Immature natural killer cell (primary cell): ENCODE measurements at regions not wholly inside any gene's neighbourhood (a gene's known extent, or its start where the extent isn't known, plus 50 kb on each side); places are given as distances from the start of the nearest gene placed in this dataset.
"Not testable (repeated sequence)": the region's sequence is repeated elsewhere in the genome, so short reads cannot be mapped to it uniquely, and the experiment has no call there.

Experiments used
- DNase-seq, 3 donors: peaks; one replicate each; pipeline ENCODE4 v3.0.0; 2022; ENCODE audit warnings: mixed read lengths in 1 of 3
- H3K27ac Mint-ChIP-seq, 6 donors: one replicate each; pipeline ENCODE4 v1.8.0; 2020; ENCODE audit warnings: mixed read lengths in 6 of 6, mild to moderate bottlenecking in 5 of 6, inconsistent platforms in 4 of 6, moderate library complexity in 3 of 6
- H3K27me3 Mint-ChIP-seq, 3 donors: one replicate each; pipeline ENCODE4 v1.8.0; 2020 to 2021; ENCODE audit warnings: low read depth in 3 of 3, mild to moderate bottlenecking in 3 of 3, mixed read lengths in 3 of 3, moderate library complexity in 3 of 3, inconsistent platforms in 1 of 3
- H3K36me3 Mint-ChIP-seq, 3 donors: one replicate each; pipeline ENCODE4 v1.8.0; 2020; ENCODE audit warnings: mixed read lengths in 3 of 3, inconsistent platforms in 2 of 3, mild to moderate bottlenecking in 2 of 3
- H3K4me1 Mint-ChIP-seq, 2 donors: one replicate each; pipeline ENCODE4 v1.8.0; 2020; ENCODE audit warnings: inconsistent platforms in 2 of 2, mild to moderate bottlenecking in 2 of 2, mixed read lengths in 2 of 2, moderate library complexity in 1 of 2
- H3K4me3 Mint-ChIP-seq, 5 donors: one replicate each; pipeline ENCODE4 v1.8.0; 2020; ENCODE audit warnings: mild to moderate bottlenecking in 5 of 5, mixed read lengths in 5 of 5, inconsistent platforms in 3 of 5, moderate library complexity in 3 of 5
- H3K9me3 Mint-ChIP-seq, 6 donors: one replicate each; pipeline ENCODE4 v1.8.0; 2020; ENCODE audit warnings: mild to moderate bottlenecking in 6 of 6, mixed read lengths in 6 of 6, inconsistent platforms in 4 of 6, moderate library complexity in 3 of 6

DNA sequence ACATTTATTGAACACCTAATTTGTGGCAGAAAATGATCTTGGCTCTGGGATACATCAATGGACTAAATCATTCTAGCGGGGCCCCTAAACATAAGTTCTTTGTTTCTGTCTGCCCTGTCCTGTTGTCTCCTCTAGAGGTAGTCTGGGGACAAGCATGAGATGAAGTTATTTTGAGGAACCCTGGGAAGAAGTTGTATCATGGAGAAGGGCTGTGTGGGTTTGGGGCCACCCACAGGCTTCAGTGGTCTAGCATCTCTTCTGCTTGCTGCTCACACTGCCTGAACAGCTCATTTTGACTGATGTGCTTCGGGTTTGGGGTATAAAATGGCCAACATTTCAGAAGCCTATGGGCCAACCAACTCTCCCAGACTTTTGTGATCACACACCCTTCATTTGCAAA lies 50.3 kb upstream of the OSBPL11 start:
- no peak for DNase-seq
- no peak overlapping the region for H3K27ac Mint-ChIP-seq
- H3K27me3 Mint-ChIP-seq = peaks cover 0 to 2% (median 2%) of the 10 kb centered on the region in 3 donors
- no peaks in the 10 kb centered on the region for H3K36me3 Mint-ChIP-seq
- H3K9me3 Mint-ChIP-seq = no peaks in the 10 kb centered on the region
- H3K4me1 Mint-ChIP-seq = no peaks in the 10 kb centered on the region
- no peak overlapping the region for H3K4me3 Mint-ChIP-seq

DNA sequence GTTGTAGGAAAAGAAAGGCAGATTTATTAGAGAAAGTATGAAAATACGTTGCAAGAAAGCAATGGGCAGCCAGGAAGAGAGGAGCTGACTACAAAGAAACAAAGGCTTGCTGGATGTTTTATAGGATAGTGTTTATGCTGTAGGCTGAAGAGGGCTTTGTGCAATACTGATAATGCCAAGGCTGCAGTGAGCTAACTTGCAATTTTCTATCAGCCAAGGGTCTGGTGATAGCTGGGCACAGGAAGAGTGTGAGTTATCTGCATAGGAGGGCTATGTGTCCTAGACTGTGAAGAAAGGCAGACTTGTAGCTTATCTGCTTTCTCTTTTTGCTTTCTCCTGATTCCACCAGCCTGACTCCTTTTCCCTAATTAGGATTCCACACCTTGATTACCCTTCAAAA lies 51.3 kb upstream of the OSBPL11 start:
- DNase-seq = no peak
- no peak overlapping the region for H3K27ac Mint-ChIP-seq
- no peak overlapping the region for H3K4me3 Mint-ChIP-seq

DNA sequence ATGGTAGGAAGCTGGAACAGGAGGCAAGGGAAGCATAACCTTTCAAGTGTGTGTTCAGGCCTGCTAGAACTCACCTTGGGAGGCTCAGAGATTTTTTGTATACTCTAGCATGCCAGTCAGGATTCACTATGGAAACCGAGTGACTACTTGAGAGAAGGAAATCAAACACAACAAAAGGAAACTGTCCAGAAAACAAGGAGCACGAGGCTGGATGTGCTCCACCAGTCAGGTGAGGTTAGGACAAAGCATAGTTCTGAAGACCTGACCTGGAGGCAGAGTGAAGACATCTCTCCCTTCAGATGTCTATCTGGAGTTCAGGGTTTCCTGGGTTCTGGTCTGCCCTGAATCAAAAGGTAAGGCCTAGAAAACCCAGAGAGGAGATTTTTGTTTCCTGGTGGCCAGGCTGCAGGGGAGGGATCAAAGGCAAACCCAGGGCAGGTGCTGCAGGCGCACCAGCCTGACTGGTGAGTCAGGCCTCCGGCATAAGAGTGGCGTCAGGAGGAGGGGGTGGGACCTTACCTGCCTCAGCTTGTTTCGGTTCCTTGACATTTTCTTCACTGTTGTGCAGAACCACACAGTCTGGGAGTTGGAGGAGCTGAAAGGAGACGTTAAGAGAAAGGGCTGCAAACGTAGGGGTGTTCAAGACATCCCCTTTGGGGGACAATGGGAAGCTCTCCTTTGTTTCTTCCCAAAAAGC lies 52.2 kb upstream of the OSBPL11 start:
- Mint-ChIP-seq H3K9me3 (peaks cover 0 to 2% (median 0%) of the 10 kb centered on the region in 6 donors), H3K27ac (peak overlapping the region in 1 of 6 donors; percentile 4), H3K36me3 (no peaks in the 10 kb centered on the region), H3K4me1 (no peaks in the 10 kb centered on the region), H3K4me3 (no peak overlapping the region), H3K27me3 (peaks cover 0 to 2% (median 2%) of the 10 kb centered on the region in 3 donors)
- no peak for DNase-seq

More for the DNA sequence above, 51.3 kb upstream of the OSBPL11 start:
- Mint-ChIP-seq H3K9me3 (peaks cover 0 to 2% (median 0%) of the 10 kb centered on the region in 6 donors), H3K4me1 (no peaks in the 10 kb centered on the region), H3K36me3 (no peaks in the 10 kb centered on the region), H3K27me3 (peaks cover 0 to 2% (median 2%) of the 10 kb centered on the region in 3 donors)

DNA sequence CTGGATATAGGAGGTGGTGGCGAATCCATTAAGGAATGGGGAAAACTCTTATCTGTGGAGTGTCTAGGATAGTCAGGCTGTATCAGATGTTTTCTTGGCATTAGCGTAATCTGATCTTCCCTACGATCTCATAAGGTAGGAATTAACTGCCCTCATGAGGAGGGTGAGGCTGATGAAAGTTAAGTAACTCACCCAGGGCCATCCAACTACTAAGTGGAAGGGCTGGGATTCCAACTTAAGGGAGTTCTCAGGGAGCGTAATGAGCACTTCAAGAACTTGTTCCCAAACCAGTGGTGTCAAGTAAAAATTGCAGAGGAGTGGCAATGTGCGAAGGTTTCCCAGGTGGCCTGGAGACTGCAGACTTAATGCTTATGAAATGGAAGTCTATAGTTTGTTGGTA lies 55.9 kb upstream of the OSBPL11 start:
- DNase-seq = no peak
- peaks cover 0 to 2% (median 0%) of the 10 kb centered on the region in 6 donors for H3K9me3 Mint-ChIP-seq
- no peak overlapping the region for H3K4me3 Mint-ChIP-seq
- H3K36me3 Mint-ChIP-seq = no peaks in the 10 kb centered on the region
- H3K4me1 Mint-ChIP-seq = no peaks in the 10 kb centered on the region
- no peak overlapping the region for H3K27ac Mint-ChIP-seq
- peaks cover 0 to 2% (median 2%) of the 10 kb centered on the region in 3 donors for H3K27me3 Mint-ChIP-seq

DNA sequence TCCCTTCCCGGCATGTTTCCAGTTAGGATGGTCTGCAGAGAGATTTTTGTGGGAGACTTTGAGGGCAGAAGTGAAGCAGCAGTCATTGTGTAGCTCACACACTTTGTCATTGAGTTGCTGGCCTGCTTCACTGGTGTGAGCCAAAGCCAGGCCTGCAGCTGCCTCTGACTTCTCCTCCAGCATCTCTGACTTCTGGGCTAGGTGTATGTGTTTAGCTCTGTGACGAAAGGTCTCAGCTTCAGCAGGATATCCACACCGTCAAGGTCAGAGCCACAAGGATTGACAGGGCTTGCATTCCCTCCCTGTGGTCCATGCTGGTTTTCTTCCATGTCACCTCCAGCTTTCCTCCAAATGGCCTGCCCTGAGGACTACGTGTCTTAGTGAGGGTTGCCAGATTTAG lies 57.1 kb upstream of the OSBPL11 start:
- no peaks in the 10 kb centered on the region for H3K27me3 Mint-ChIP-seq
- no peak overlapping the region for H3K4me3 Mint-ChIP-seq
- H3K9me3 Mint-ChIP-seq = peaks cover 0 to 2% (median 0%) of the 10 kb centered on the region in 6 donors
- DNase-seq = no peak
- H3K27ac Mint-ChIP-seq = no peak overlapping the region
- H3K36me3 Mint-ChIP-seq = no peaks in the 10 kb centered on the region
- no peaks in the 10 kb centered on the region for H3K4me1 Mint-ChIP-seq

DNA sequence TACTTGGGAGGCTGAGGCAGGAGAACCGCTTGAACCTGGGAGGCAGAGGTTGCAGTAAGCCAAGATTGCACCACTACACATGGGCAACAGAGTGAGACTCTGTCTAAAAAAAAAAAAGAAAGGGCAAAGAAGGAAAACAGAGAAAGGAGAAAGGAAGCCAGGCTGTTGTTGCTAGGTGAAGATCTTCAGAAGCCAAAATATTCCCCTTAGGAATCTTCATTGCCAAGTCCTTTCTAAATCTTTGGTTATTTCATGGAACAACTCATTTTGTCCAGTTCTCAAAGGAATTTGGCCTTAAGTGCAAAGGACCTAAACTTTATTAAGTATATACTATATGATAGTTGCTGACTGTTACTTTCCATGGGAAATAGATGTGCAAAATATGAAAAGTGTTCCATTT lies 59.2 kb upstream of the OSBPL11 start:
- peaks cover 0 to 2% (median 0%) of the 10 kb centered on the region in 6 donors for H3K9me3 Mint-ChIP-seq
- H3K36me3 Mint-ChIP-seq = no peaks in the 10 kb centered on the region
- H3K4me3 Mint-ChIP-seq = no peak overlapping the region
- DNase-seq = no peak
- no peaks in the 10 kb centered on the region for H3K27me3 Mint-ChIP-seq
- no peaks in the 10 kb centered on the region for H3K4me1 Mint-ChIP-seq
- H3K27ac Mint-ChIP-seq = no peak overlapping the region

DNA sequence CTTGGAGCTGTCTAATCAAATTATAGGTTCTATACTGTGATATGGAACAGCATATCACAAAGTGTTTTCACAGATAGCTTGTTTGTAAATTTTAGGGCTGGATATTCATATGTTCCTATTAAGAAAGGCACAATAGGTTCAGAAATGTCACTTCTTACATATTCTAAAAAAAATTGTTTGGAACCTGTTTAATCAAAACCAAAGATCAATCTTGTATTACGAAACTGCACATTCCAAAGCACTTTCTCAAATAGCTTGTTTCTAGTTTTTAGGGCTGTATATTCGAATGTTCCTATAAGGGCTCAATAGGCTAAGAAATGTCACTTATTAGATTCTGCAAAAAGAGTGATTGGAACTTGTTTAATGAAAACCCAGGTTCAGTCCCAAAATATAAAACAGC lies 67.4 kb upstream of the OSBPL11 start:
- no peak overlapping the region for H3K27ac Mint-ChIP-seq
- H3K4me3 Mint-ChIP-seq = no peak overlapping the region
- no peaks in the 10 kb centered on the region for H3K4me1 Mint-ChIP-seq
- no peak for DNase-seq
- no peaks in the 10 kb centered on the region for H3K9me3 Mint-ChIP-seq
- no peaks in the 10 kb centered on the region for H3K36me3 Mint-ChIP-seq
- peaks cover 0 to 9% (median 3%) of the 10 kb centered on the region in 3 donors for H3K27me3 Mint-ChIP-seq

DNA sequence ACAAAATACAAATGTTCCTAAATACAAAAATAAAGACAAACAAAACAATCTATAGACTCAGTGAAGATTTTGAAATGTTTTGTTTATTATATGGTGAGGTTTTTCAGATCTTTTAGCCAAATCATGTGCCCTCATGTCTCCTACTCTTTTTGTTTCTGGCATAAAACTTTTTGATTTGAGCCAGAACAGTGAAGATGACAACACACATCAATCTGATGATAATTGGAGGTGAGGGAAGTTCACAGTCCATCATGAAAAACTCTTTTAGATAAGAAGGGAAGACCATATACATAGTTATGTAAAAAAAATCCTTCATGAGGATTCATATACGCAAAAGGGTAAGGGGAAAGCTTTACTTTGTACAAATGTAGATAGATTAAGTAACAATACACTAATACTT lies 75.1 kb upstream of the OSBPL11 start:
- H3K36me3 Mint-ChIP-seq = no peaks in the 10 kb centered on the region
- DNase-seq = no peak
- peaks cover 27 to 43% of the 10 kb centered on the region in 2 donors for H3K4me1 Mint-ChIP-seq
- H3K27ac Mint-ChIP-seq = peak overlapping the region in 5 of 6 donors; percentile 13 to 79 (median 50)
- peaks cover 5 to 15% (median 11%) of the 10 kb centered on the region in 3 donors for H3K27me3 Mint-ChIP-seq
- H3K9me3 Mint-ChIP-seq = no peaks in the 10 kb centered on the region
- H3K4me3 Mint-ChIP-seq = peak overlapping the region in 3 of 5 donors; percentile 41 to 57 (median 56)

DNA sequence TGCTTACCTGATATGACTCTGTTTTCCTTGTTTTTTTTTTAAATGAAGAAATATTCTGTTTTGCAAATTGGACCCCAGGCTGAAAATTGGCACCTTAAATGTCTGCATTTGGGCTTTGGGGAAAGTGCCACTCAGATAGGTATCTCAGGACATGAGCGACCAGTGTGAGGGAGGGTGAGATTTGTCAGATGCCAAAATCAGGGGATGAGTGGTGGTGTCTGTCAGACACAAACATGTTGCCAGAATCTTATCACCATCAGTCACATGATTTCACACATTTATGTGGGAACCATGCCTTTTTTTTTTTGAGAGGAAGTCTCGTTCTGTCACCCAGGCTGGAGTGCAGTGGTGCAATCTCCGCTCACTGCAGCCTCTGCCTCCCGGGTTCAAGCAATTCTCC lies 75.6 kb upstream of the OSBPL11 start:
- peak overlapping the region; percentile 57 to 85 (median 67) for H3K4me3 Mint-ChIP-seq
- H3K9me3 Mint-ChIP-seq = no peaks in the 10 kb centered on the region
- no peaks in the 10 kb centered on the region for H3K36me3 Mint-ChIP-seq
- peak overlapping the region; percentile 64 to 84 (median 72) for H3K27ac Mint-ChIP-seq
- peak; percentile 73 to 75 (median 74) for DNase-seq
- peaks cover 27 to 43% of the 10 kb centered on the region in 2 donors for H3K4me1 Mint-ChIP-seq
- peaks cover 5 to 12% (median 11%) of the 10 kb centered on the region in 3 donors for H3K27me3 Mint-ChIP-seq

DNA sequence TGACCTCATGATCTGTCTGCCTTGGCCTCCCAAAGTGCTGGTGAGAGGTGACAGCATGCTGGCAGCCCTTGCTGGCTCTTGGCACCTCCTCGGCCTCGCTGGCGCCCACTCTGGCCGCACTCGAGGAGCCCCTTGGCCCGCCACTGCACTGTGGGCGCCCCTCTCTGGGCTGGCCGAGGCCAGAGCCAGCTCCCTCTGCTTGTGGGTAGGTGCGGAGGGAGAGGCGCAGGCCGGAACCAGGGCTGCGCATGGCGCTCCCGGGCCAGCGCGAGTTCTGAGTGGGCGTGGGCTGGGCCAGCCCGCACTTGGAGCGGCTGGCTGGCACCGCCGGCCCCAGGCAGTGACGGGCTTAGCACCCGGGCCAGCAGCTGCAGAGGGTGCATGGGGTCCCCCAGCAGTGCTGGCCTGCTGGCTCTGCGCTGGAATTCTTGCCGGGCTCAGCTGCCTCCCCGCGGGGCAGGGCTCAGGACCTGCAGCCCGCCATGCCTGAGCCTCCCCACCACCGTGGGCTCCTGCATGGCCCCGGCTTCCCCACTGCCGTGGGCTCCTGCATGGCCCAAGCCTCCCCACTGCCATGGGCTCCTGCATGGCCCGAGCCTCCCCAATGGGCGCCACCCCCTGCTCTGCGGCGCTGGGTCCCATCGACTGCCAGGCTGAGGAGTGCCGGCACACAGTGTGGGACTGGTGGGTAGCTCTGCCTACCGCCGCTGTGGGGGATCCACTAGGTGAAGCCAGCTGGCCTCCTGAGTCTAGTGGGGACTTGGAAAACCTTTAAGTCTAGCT lies 76.4 kb upstream of the OSBPL11 start:
- Mint-ChIP-seq H3K9me3 (no peaks in the 10 kb centered on the region), H3K27ac (peak overlapping the region in 1 of 6 donors; percentile 79), H3K4me3 (no peak overlapping the region), H3K4me1 (peaks cover 27 to 43% of the 10 kb centered on the region in 2 donors), H3K36me3 (no peaks in the 10 kb centered on the region), H3K27me3 (peaks cover 5 to 11% (median 8%) of the 10 kb centered on the region in 3 donors)
- DNase-seq = peak in 1 of 3 donors; percentile 9

DNA sequence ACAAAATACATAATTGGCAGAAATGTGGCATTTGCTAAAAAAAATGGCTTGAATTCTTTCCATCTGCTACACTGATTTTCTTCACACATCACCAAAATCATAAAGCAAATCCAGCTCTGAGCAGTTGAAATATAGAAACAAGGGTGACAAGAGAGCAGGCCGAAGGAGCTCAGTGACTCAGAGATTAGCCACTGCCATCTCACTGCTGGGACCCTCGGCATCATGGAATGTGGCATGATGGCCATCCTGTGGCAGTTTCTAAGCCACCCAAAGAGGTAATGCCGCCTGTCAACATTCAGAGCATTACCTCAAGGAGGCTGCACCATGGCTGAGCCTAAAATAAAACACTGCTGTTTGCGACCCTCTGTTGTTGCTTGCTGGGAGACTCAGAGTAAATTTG lies 80.5 kb upstream of the OSBPL11 start:
- Mint-ChIP-seq H3K27ac (no peak overlapping the region), H3K9me3 (no peaks in the 10 kb centered on the region), H3K36me3 (no peaks in the 10 kb centered on the region), H3K27me3 (peaks cover 5 to 11% (median 8%) of the 10 kb centered on the region in 3 donors), H3K4me1 (peaks cover 16 to 23% of the 10 kb centered on the region in 2 donors), H3K4me3 (no peak overlapping the region)
- DNase-seq = no peak

DNA sequence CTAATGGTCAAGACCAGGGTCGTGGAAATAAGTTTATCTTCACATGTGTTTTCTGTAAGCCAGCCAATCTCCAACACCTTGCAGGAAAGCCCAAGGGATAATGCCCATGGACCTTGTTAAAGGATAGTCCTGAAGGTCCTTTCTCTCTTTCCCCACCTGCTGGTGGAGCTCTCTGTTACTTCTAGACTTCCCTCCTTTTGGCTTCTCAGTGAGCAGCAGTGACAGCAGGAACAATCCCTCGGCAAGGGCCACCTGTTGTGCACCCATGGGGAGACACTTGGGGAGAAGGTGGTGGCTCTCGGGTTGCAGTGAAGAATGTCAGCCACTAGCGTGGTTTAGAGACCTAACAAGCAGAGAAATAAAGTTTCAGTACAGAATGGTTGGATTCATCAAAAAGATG lies 84.0 kb upstream of the OSBPL11 start:
- peaks cover 0 to 3% (median 2%) of the 10 kb centered on the region in 3 donors for H3K27me3 Mint-ChIP-seq
- H3K36me3 Mint-ChIP-seq = no peaks in the 10 kb centered on the region
- no peak overlapping the region for H3K4me3 Mint-ChIP-seq
- H3K27ac Mint-ChIP-seq = peak overlapping the region in 1 of 6 donors; percentile 21
- H3K4me1 Mint-ChIP-seq = no peaks in the 10 kb centered on the region
- no peak for DNase-seq
- H3K9me3 Mint-ChIP-seq = no peaks in the 10 kb centered on the region

DNA sequence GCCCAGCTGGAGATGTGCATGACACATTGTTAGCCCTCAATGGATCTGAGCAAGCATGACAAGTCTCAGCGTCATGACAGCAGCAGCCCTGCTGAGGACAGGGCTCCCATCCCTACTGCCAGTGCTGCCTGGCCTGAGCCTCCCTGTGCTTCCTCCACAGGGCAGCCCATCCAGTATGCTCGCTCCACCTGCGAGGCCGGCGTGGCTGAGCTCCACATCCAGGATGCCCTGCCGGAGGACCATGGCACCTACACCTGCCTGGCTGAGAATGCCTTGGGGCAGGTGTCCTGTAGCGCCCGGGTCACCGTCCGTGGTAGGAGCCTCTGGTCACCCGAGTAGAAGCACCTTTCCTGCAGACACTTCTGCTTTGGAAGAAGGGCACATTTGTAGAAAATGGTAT lies 85.8 kb upstream of the OSBPL11 start:
- no peak overlapping the region for H3K4me3 Mint-ChIP-seq
- no peaks in the 10 kb centered on the region for H3K9me3 Mint-ChIP-seq
- no peaks in the 10 kb centered on the region for H3K4me1 Mint-ChIP-seq
- no peak overlapping the region for H3K27ac Mint-ChIP-seq
- H3K27me3 Mint-ChIP-seq = peaks cover 2 to 6% (median 4%) of the 10 kb centered on the region in 3 donors
- no peak for DNase-seq
- H3K36me3 Mint-ChIP-seq = no peaks in the 10 kb centered on the region

DNA sequence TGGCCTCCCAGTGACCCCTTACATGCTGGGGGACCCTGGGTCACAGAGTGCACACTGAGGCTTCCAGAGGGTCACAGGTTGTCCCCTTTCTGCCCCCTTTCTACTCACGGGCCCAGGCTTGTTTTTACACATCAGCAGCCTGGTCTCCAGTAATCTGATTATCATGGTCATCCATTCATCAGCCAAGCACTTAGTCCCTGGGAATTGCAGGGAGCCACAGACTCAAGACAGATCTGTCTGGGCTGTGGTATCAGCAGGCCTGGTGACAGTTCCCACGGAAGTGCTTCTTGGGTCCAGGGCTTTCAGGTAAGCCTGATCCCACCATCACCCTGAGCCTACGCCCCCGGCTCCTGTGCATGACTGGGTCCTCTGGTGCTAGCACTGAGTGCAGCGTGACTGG lies 86.6 kb upstream of the OSBPL11 start:
- H3K27me3 Mint-ChIP-seq, H3K4me1 Mint-ChIP-seq, H3K27ac Mint-ChIP-seq, H3K9me3 Mint-ChIP-seq, H3K36me3 Mint-ChIP-seq, H3K4me3 Mint-ChIP-seq, DNase-seq: not testable (repeated sequence)
